SK-N-SH treated with all-trans-retinoic acid at 6 μM for 48 hours (cell line): ENCODE measurements at regions not wholly inside any gene's neighbourhood (a gene's known extent, or its start where the extent isn't known, plus 50 kb on each side); places are given as distances from the start of the nearest gene placed in this dataset.

Experiments used
- ATAC-seq: fragments of 200-7000 bp; cut with Tn5 transposase; 3 replicates; pipeline ENCODE4 v1.9.1; 2020; ENCODE audit warnings: mild to moderate bottlenecking, moderate library complexity
- ARNTL ChIP-seq: fragments of 450-650 bp; formaldehyde crosslinking; IDR thresholded peaks from 2 replicates; pipeline ENCODE4 v1.5.0; 2020; ENCODE audit warnings: low read depth, mild to moderate bottlenecking, moderate library complexity, borderline replicate concordance
- CSDC2 ChIP-seq: fragments of 250-450 bp; sonication (Bioruptor Pico); IDR thresholded peaks from 2 replicates; pipeline ENCODE4 v1.5.0; 2020; ENCODE audit warnings: mild to moderate bottlenecking, moderate library complexity
- CSRNP3 ChIP-seq: fragments of 250-450 bp; sonication (Bioruptor Pico); IDR thresholded peaks from 2 replicates; pipeline ENCODE4 v1.5.1; 2021; ENCODE audit warnings: mild to moderate bottlenecking, moderate library complexity
- GLIS3 ChIP-seq: fragments of 250-450 bp; sonication (Bioruptor Pico); IDR thresholded peaks from 2 replicates; pipeline ENCODE4 v1.5.0; 2020; ENCODE audit warnings: mild to moderate bottlenecking, moderate library complexity
- ISL1 ChIP-seq: fragments of 250-450 bp; sonication (Bioruptor Pico); IDR thresholded peaks from 2 replicates; pipeline ENCODE4 v2.1.2; 2022; ENCODE audit warnings: mild to moderate bottlenecking, moderate library complexity
- OSR1 ChIP-seq: fragments of 250-450 bp; sonication (Bioruptor Pico); IDR thresholded peaks from 2 replicates; pipeline ENCODE4 v1.8.0; 2022; ENCODE audit warnings: moderate library complexity, mild to moderate bottlenecking, inconsistent platforms
- PATZ1 ChIP-seq: fragments of 250-450 bp; sonication (Bioruptor Pico); IDR thresholded peaks from 2 replicates; pipeline ENCODE4 v1.8.0; 2020; ENCODE audit warnings: mild to moderate bottlenecking, moderate library complexity, borderline replicate concordance
- POU6F1 ChIP-seq: fragments of 250-450 bp; sonication (Bioruptor Pico); IDR thresholded peaks from 2 replicates; pipeline ENCODE4 v1.8.0; 2021; ENCODE audit warnings: low read depth, mild to moderate bottlenecking, moderate library complexity, borderline replicate concordance
- PPARA ChIP-seq: fragments of 250-450 bp; sonication (Bioruptor Pico); IDR thresholded peaks from 2 replicates; pipeline ENCODE4 v1.5.0; 2020; ENCODE audit warnings: mild to moderate bottlenecking, borderline replicate concordance
- RARB ChIP-seq: fragments of 250-450 bp; sonication (Bioruptor Pico); IDR thresholded peaks from 2 replicates; pipeline ENCODE4 v1.8.0; 2021; ENCODE audit warnings: mild to moderate bottlenecking, moderate library complexity
- SNAI2 ChIP-seq: fragments of 250-450 bp; sonication (Bioruptor Pico); IDR thresholded peaks from 2 replicates; pipeline ENCODE4 v1.5.0; 2020; ENCODE audit warnings: mild to moderate bottlenecking, moderate library complexity
- TCF4 ChIP-seq: fragments of 250-450 bp; sonication (Bioruptor Pico); IDR thresholded peaks from 2 replicates; pipeline ENCODE4 v1.8.0; 2021; ENCODE audit warnings: mild to moderate bottlenecking, moderate library complexity, borderline replicate concordance
- TOX ChIP-seq: fragments of 250-450 bp; sonication (Bioruptor Pico); IDR thresholded peaks from 2 replicates; pipeline ENCODE4 v1.8.0; 2021; ENCODE audit warnings: mild to moderate bottlenecking, moderate library complexity, borderline replicate concordance
- TSHZ2 ChIP-seq: fragments of 250-450 bp; sonication (Bioruptor Pico); IDR thresholded peaks from 2 replicates; pipeline ENCODE4 v1.5.0; 2020; ENCODE audit warnings: mild to moderate bottlenecking, moderate library complexity
- ZC3H10 ChIP-seq: fragments of 250-450 bp; sonication (Bioruptor Pico); IDR thresholded peaks from 2 replicates; pipeline ENCODE4 v1.5.1; 2021; ENCODE audit warnings: mild to moderate bottlenecking, moderate library complexity
- ZFP3 ChIP-seq: fragments of 250-450 bp; sonication (Bioruptor Pico); IDR thresholded peaks from 2 replicates; pipeline ENCODE4 v1.5.0; 2020; ENCODE audit warnings: mild to moderate bottlenecking, moderate library complexity
- ZFP30 ChIP-seq: fragments of 450-650 bp; formaldehyde crosslinking; IDR thresholded peaks from 2 replicates; pipeline ENCODE4 v1.5.0; 2022; ENCODE audit warnings: mild to moderate bottlenecking, moderate library complexity
- ZNF70 ChIP-seq: fragments of 450-650 bp; formaldehyde crosslinking; IDR thresholded peaks from 2 replicates; pipeline ENCODE4 v1.5.0; 2020; ENCODE audit warnings: mild to moderate bottlenecking, moderate library complexity

- TF ChIP-seq TSHZ2 (CRISPR knock-in tag) (no peak), CSRNP3 (CRISPR knock-in tag) (no peak), TCF4 (CRISPR knock-in tag) (no peak)
Measured at GRCh38 chr2:240233885-240234502, 93.5 kb upstream of the OTOS start (continued).

- TF ChIP-seq GLIS3 (CRISPR knock-in tag) (no peak), ARNTL (CRISPR knock-in tag) (no peak), TCF4 (CRISPR knock-in tag) (no peak), ISL1 (CRISPR knock-in tag) (no peak), CSDC2 (CRISPR knock-in tag) (no peak), TSHZ2 (CRISPR knock-in tag) (no peak), OSR1 (CRISPR knock-in tag) (no peak), ZFP3 (CRISPR knock-in tag) (no peak), SNAI2 (no peak), POU6F1 (CRISPR knock-in tag) (no peak), ZC3H10 (no peak), RARB (CRISPR knock-in tag) (no peak), TOX (CRISPR knock-in tag) (no peak), PATZ1 (CRISPR knock-in tag) (no peak), ZFP30 (CRISPR knock-in tag) (no peak), CSRNP3 (CRISPR knock-in tag) (no peak), ZNF70 (CRISPR knock-in tag) (no peak), PPARA (CRISPR knock-in tag) (no peak)
- no peak for ATAC-seq
Measured at GRCh38 chr2:240234503-240234951, 94.1 kb upstream of the OTOS start.
